ENCODE measurements at regions not wholly inside any gene's neighbourhood (a gene's known extent, or its start where the extent isn't known, plus 50 kb on each side); places are given as distances from the start of the nearest gene placed in this dataset.

DNA sequence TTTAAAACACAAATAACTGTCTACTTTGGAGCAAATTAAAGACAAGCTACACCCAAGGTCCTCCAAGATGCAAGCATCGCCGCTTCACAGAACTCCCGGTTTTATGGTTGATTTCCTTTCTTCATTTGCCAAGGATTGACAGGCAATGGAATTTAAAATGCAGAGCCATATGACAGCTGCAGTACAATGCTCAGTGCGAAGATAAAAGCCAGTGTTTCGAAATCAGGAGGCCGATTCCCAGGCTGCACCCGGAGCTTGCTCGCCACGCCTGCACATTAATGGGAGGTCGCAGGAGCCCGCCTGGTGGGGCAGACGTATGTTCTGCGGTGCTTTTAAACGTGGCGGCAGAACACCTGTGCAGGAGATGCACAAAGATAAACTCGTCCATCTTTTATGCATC, 727.6 kb upstream of the SOX11 start:
- TF ChIP-seq POLR2A (IDR thresholded peaks at IDR 0.05) (no peak), CTCF (IDR thresholded peaks at IDR 0.05) (no peak), POLR2AphosphoS5 (IDR thresholded peaks at IDR 0.05) (no peak)

Data from breast epithelium (tissue), 3 donors.